DOHH2 (cell line): ENCODE measurements at regions not wholly inside any gene's neighbourhood (a gene's known extent, or its start where the extent isn't known, plus 50 kb on each side); places are given as distances from the start of the nearest gene placed in this dataset.

Source experiments
- CTCF ChIP-seq: fragments of 200-600 bp; sonication (generic); IDR thresholded peaks from one replicate; pipeline ENCODE4 v1.5.1; 2014; ENCODE audit warnings: antibody characterized with exemption, mild to moderate bottlenecking, low read depth, low read length; ENCODE audit not compliant: poor library complexity, severe bottlenecking
- EZH2phosphoT487 ChIP-seq: fragments of 200-600 bp; sonication (generic); IDR thresholded peaks from 2 replicates; pipeline ENCODE4 v1.6.1; 2017; ENCODE audit warnings: borderline replicate concordance, mild to moderate bottlenecking, antibody characterized with exemption, low read length, moderate library complexity, mixed read lengths

DNA sequence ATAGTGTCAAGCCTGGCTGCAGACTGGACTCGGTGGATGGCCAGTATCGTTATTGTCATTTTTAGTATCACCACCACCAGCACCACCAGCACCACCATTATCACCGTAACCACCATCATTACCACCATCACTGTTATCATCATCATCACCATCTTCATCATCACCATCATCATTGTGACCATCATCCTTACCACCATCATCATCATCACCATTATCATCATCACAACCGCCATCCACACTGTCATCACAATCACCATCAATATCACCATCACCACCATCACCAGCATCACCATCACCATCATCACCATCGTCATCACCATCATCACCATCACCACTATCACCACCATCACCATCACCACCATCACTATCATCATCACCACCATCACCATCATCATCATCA is 65.6 kb downstream of the FOXL3 start:
- no peak for TF ChIP-seq CTCF
- TF ChIP-seq EZH2phosphoT487: no peak
